CD4-positive, alpha-beta memory T cell (primary cell): ENCODE measurements at regions not wholly inside any gene's neighbourhood (a gene's known extent, or its start where the extent isn't known, plus 50 kb on each side); places are given as distances from the start of the nearest gene placed in this dataset.

ENCODE experiments used
- CTCF ChIA-PET: fragments of 350-600 bp; sonication (Branson Sonifier 250); formaldehyde crosslinking; loops from one replicate; lab custom pipeline; 2021; ENCODE audit warnings: inconsistent platforms; ENCODE audit not compliant: partially characterized antibody; lab: Charles Lee
- POLR2A ChIA-PET: fragments of 350-600 bp; sonication (Branson Sonifier 250); formaldehyde crosslinking; loops from one replicate; lab custom pipeline; 2021; ENCODE audit not compliant: partially characterized antibody; lab: Charles Lee
- DNase-seq, 5 donors: peaks; one replicate each; pipeline versions ENCODE4 v3.0.0 to v3.0.0-alpha.2; 2020 to 2022; ENCODE audit warnings: mixed read lengths in 1 of 5
- H3K27ac ChIP-seq: one replicate; pipeline ENCODE4 v1.7.0; 2013; ENCODE audit warnings: low read depth, low read length
- H3K27me3 ChIP-seq: 2 replicates; pipeline ENCODE4 v1.7.0; 2013; ENCODE audit warnings: mild to moderate bottlenecking, low read length, moderate library complexity; ENCODE audit not compliant: insufficient read depth
- H3K36me3 ChIP-seq: 2 replicates; pipeline ENCODE4 v1.7.0; 2013; ENCODE audit warnings: mild to moderate bottlenecking, low read length, moderate library complexity; ENCODE audit not compliant: insufficient read depth
- H3K4me1 ChIP-seq: 2 replicates; pipeline ENCODE4 v1.7.0; 2013; ENCODE audit warnings: mild to moderate bottlenecking, low read length, moderate library complexity; ENCODE audit not compliant: insufficient read depth
- H3K4me3 ChIP-seq, 2 donors: one replicate each; pipeline ENCODE4 v1.7.0; 2013; ENCODE audit warnings: low read length in 2 of 2, mild to moderate bottlenecking in 1 of 2
- H3K9me3 ChIP-seq, 2 donors: one replicate each; pipeline ENCODE4 v1.7.0; 2013; ENCODE audit warnings: low read length in 2 of 2, control low read depth in 1 of 2; ENCODE audit not compliant: control insufficient read depth in 1 of 2
- H3K27ac Mint-ChIP-seq, 7 donors: one replicate each; pipeline ENCODE4 v1.8.0; 2020 to 2021; ENCODE audit warnings: mixed read lengths in 7 of 7, mild to moderate bottlenecking in 6 of 7, inconsistent platforms in 3 of 7, moderate library complexity in 3 of 7
- H3K27me3 Mint-ChIP-seq, 2 donors: one replicate each; pipeline ENCODE4 v1.8.0; 2020 to 2021; ENCODE audit warnings: mixed read lengths in 2 of 2
- H3K36me3 Mint-ChIP-seq, 2 donors: one replicate each; pipeline ENCODE4 v1.8.0; 2020 to 2021; ENCODE audit warnings: mixed read lengths in 2 of 2, inconsistent platforms in 1 of 2, mild to moderate bottlenecking in 1 of 2
- H3K4me1 Mint-ChIP-seq, 4 donors: one replicate each; pipeline ENCODE4 v1.8.0; 2020 to 2021; ENCODE audit warnings: mixed read lengths in 4 of 4, mild to moderate bottlenecking in 1 of 4
- H3K4me3 Mint-ChIP-seq, 8 donors: one replicate each; pipeline ENCODE4 v1.8.0; 2020 to 2021; ENCODE audit warnings: mixed read lengths in 8 of 8, mild to moderate bottlenecking in 7 of 8, moderate library complexity in 6 of 8, inconsistent platforms in 3 of 8
- H3K9me3 Mint-ChIP-seq, 8 donors: one replicate each; pipeline ENCODE4 v1.8.0; 2020 to 2021; ENCODE audit warnings: mixed read lengths in 8 of 8, mild to moderate bottlenecking in 5 of 8, inconsistent platforms in 3 of 8, moderate library complexity in 1 of 8
- intact Hi-C: fragments of 100-400 bp; cut with micrococcal nuclease; formaldehyde crosslinking; loops from one replicate; pipeline ENCODE4 v1.15.1; 2023

DNA sequence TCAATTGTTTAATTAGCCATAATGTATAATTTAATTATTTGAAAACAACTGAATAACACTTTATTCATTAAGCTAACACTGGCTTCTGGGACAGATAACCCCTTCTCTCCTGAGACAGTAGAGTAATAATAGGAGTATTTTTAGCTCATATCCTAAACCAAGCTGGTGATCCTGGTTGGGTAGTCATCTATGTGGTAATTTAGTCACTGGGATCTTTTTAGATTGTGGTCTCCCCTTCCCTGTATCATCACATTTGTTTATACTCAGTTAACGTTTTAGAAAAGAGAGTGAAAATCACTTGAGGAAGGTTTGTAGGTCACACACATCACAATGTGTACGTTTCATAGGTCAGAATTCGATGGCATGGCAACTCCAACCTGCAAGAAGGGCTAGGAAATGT, 1356.6 kb upstream of the ADGRL2 start:
- Mint-ChIP-seq H3K4me3 (no peak overlapping the region), H3K27me3 (no peaks in the 10 kb centered on the region), H3K36me3 (no peaks in the 10 kb centered on the region), H3K4me1 (no peaks in the 10 kb centered on the region), H3K27ac (no peak overlapping the region), H3K9me3 (peaks cover 0 to 18% (median 4%) of the 10 kb centered on the region in 8 donors)
- H3K27me3 ChIP-seq: no peaks in the 10 kb centered on the region
- no peaks in the 10 kb centered on the region for H3K36me3 ChIP-seq
- POLR2A ChIA-PET: no interaction called here
- no peaks in the 10 kb centered on the region for H3K9me3 ChIP-seq
- no peaks in the 10 kb centered on the region for H3K4me1 ChIP-seq
- H3K27ac ChIP-seq: no peak overlapping the region
- no peak for DNase-seq
- CTCF ChIA-PET: no interaction called here
- H3K4me3 ChIP-seq: no peak overlapping the region
- intact Hi-C loops: no loop called here

DNA sequence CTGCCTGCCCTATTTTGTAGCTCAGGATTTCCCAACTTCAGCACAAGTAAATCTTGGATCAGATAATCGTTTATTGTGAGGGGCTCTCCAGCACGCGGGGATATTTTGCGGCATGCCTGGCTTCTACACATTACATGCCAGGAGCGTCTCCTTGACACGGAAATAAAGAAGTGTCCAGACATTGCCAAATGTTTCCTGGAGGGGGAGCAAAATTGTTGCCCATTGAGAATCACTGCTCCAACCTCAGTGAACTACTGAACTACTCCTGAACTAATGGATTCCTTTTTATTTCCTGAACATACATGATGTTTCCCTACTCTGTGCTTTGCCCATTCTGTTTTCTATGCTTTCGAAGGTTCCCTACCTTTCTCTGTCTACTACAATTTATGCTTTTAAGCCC, 1359.1 kb upstream of the ADGRL2 start:
- Mint-ChIP-seq H3K4me3 (no peak overlapping the region), H3K4me1 (no peaks in the 10 kb centered on the region), H3K9me3 (peaks cover 0 to 21% (median 5%) of the 10 kb centered on the region in 8 donors), H3K27ac (no peak overlapping the region), H3K36me3 (no peaks in the 10 kb centered on the region), H3K27me3 (no peaks in the 10 kb centered on the region)
- Histone ChIP-seq H3K27ac (no peak overlapping the region), H3K4me1 (no peaks in the 10 kb centered on the region), H3K9me3 (no peaks in the 10 kb centered on the region), H3K27me3 (no peaks in the 10 kb centered on the region), H3K36me3 (no peaks in the 10 kb centered on the region), H3K4me3 (no peak overlapping the region)
- DNase-seq: no peak
- ChIA-PET POLR2A (no interaction called here), CTCF (no interaction called here)
- intact Hi-C loops: no loop called here

DNA sequence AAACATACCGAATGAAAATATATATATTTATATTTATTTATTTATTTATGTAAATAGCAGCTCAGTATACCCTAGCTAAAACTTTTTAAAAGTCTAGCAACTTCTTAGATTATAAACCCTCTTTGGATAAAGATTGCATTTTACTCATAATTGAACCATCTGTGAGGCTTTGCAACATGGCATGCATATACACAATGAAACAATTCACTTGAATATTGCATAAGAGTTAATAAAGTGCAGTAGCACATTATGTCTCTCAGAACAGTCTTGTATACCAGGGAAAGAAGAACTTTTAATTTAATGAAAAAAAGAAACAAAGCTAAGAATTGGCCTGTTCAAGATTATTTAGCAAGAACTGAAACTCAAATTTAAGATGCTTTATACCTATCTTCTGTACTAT, 1363.9 kb upstream of the ADGRL2 start:
- H3K36me3 Mint-ChIP-seq: no peaks in the 10 kb centered on the region
- no peak overlapping the region for H3K27ac Mint-ChIP-seq
- Histone ChIP-seq H3K27me3 (no peaks in the 10 kb centered on the region), H3K27ac (no peak overlapping the region), H3K9me3 (no peaks in the 10 kb centered on the region), H3K4me3 (no peak overlapping the region), H3K4me1 (no peaks in the 10 kb centered on the region), H3K36me3 (no peaks in the 10 kb centered on the region)
- H3K9me3 Mint-ChIP-seq: peaks cover 0 to 31% (median 12%) of the 10 kb centered on the region in 8 donors
- intact Hi-C loops: no loop called here
- no peak for DNase-seq
- no peaks in the 10 kb centered on the region for H3K27me3 Mint-ChIP-seq
- CTCF ChIA-PET: no interaction called here
- no peak overlapping the region for H3K4me3 Mint-ChIP-seq
- no peaks in the 10 kb centered on the region for H3K4me1 Mint-ChIP-seq
- POLR2A ChIA-PET: no interaction called here

DNA sequence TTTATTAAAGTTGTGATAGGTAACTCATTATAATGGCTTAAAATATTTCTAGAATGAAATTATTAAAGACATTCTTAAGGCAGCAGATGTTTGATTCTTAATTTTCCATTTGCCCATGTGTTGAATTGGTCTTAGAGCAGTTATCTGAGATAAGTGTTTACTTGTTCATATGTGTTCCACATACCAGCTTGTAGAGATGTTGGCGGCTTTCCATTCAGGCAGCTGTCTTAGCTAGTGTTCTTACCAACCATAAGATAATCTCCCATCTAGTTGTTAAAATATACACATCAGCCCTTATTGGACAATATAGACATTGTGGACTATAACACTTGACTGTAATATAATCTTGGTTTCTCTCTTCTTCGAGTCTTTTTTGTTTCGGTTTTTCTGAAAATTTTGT, 1372.9 kb upstream of the ADGRL2 start:
- Mint-ChIP-seq H3K27ac (no peak overlapping the region), H3K36me3 (no peaks in the 10 kb centered on the region), H3K9me3 (peaks cover 0 to 8% (median 5%) of the 10 kb centered on the region in 8 donors), H3K27me3 (no peaks in the 10 kb centered on the region), H3K4me1 (no peaks in the 10 kb centered on the region), H3K4me3 (no peak overlapping the region)
- no peaks in the 10 kb centered on the region for H3K36me3 ChIP-seq
- H3K27me3 ChIP-seq: no peaks in the 10 kb centered on the region
- no peak overlapping the region for H3K4me3 ChIP-seq
- intact Hi-C loops: no loop called here
- DNase-seq: no peak
- no peak overlapping the region for H3K27ac ChIP-seq
- POLR2A ChIA-PET: no interaction called here
- no peaks in the 10 kb centered on the region for H3K9me3 ChIP-seq
- no peaks in the 10 kb centered on the region for H3K4me1 ChIP-seq
- CTCF ChIA-PET: no interaction called here

DNA sequence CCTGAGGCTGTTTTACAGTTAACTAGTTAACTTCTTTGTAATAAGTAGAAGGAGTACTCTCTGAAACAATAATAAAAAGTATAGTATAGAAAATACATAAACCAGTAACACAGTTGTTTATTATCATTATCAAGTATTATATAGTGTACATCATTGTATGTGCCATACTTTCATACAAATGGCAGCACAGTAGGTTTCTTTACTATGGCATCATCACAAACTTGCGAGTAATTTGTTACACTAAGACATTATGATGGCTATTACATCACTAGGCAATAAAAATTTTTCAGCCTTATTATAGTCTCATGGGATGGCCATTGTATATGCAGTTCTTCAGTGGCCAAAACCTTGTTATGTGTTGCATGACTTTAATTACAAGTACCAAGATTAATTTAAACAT, 1376.5 kb upstream of the ADGRL2 start:
- no peaks in the 10 kb centered on the region for H3K27me3 ChIP-seq
- H3K4me3 ChIP-seq: no peak overlapping the region
- H3K27ac Mint-ChIP-seq: no peak overlapping the region
- ChIA-PET CTCF (no interaction called here), POLR2A (no interaction called here)
- no peak overlapping the region for H3K4me3 Mint-ChIP-seq
- H3K36me3 ChIP-seq: no peaks in the 10 kb centered on the region
- H3K9me3 Mint-ChIP-seq: peaks cover 0 to 4% (median 0%) of the 10 kb centered on the region in 8 donors
- H3K4me1 Mint-ChIP-seq: no peaks in the 10 kb centered on the region
- intact Hi-C loops: no loop called here
- H3K27me3 Mint-ChIP-seq: no peaks in the 10 kb centered on the region
- H3K27ac ChIP-seq: no peak overlapping the region
- H3K36me3 Mint-ChIP-seq: no peaks in the 10 kb centered on the region
- DNase-seq: no peak
- no peaks in the 10 kb centered on the region for H3K9me3 ChIP-seq
- H3K4me1 ChIP-seq: no peaks in the 10 kb centered on the region

DNA sequence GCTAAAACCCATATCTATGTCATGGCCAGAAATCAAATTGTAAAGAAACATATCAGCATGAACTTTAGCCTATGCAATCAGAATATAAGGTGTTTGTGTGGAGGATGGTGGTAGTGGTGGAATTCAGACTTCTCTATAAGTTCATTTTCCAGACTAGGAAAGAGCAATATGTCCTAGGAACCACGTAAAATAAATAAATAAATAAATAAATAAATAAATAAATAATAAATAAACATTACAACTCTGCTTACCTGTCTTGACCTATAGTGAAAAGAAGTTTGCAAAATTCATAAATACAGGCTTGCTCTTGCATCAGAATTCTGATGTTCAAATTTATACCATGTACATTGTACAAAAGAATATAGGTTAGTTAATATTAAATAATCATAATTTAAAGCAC, 1382.6 kb upstream of the ADGRL2 start:
- H3K36me3 ChIP-seq: no peaks in the 10 kb centered on the region
- H3K27me3 Mint-ChIP-seq: no peaks in the 10 kb centered on the region
- no peak overlapping the region for H3K4me3 Mint-ChIP-seq
- ChIA-PET POLR2A (no interaction called here), CTCF (no interaction called here)
- no peak for DNase-seq
- H3K27ac ChIP-seq: no peak overlapping the region
- no peak overlapping the region for H3K4me3 ChIP-seq
- no peaks in the 10 kb centered on the region for H3K9me3 ChIP-seq
- no peaks in the 10 kb centered on the region for H3K27me3 ChIP-seq
- no peaks in the 10 kb centered on the region for H3K36me3 Mint-ChIP-seq
- H3K4me1 ChIP-seq: no peaks in the 10 kb centered on the region
- intact Hi-C loops: no loop called here
- H3K4me1 Mint-ChIP-seq: no peaks in the 10 kb centered on the region
- H3K9me3 Mint-ChIP-seq: peaks cover 0 to 7% (median 2%) of the 10 kb centered on the region in 8 donors
- no peak overlapping the region for H3K27ac Mint-ChIP-seq

DNA sequence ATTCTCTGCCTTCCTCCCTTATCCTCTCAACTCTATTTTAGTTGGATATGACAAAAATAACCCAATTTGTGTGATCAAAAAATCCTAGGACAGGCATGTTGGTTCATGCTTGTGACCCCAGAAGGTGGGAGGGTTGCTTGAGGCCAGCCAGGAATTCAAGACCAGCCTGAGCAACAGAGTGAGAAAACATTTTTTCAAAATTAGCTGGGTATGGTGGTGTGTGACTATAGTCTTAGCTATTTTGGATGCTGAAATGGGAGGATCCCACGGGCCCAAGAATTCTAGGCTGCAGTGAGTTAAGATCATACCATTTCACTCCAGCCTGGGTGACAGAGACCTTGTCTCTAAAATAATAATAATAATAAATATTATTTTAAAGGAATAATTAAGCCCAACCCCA, 1383.1 kb upstream of the ADGRL2 start:
- CTCF ChIA-PET: no interaction called here
- no peaks in the 10 kb centered on the region for H3K36me3 Mint-ChIP-seq
- Histone ChIP-seq H3K36me3 (no peaks in the 10 kb centered on the region), H3K9me3 (no peaks in the 10 kb centered on the region), H3K27me3 (no peaks in the 10 kb centered on the region), H3K4me1 (no peaks in the 10 kb centered on the region), H3K4me3 (no peak overlapping the region), H3K27ac (no peak overlapping the region)
- no peak overlapping the region for H3K4me3 Mint-ChIP-seq
- intact Hi-C loops: no loop called here
- POLR2A ChIA-PET: no interaction called here
- no peak for DNase-seq
- no peak overlapping the region for H3K27ac Mint-ChIP-seq
- H3K4me1 Mint-ChIP-seq: no peaks in the 10 kb centered on the region
- peaks cover 0 to 7% (median 2%) of the 10 kb centered on the region in 8 donors for H3K9me3 Mint-ChIP-seq
- H3K27me3 Mint-ChIP-seq: no peaks in the 10 kb centered on the region

DNA sequence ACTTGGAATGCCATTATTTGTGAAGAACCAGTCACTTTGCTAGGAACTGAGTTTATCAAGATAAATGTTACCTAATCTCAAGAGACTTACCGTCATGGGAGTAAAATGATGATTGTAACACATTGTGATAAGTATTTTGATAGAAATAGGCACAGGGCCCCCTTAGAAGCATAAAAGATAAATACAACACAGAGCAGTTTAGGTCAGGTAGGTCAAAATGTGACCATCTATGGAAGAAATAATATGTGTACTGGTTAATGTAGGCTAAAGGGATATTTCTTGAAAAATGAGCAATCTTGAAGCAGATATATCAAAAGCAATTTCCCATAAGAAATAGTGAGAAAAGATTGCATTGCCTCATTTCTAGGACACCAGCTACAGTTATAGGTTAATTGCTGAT, 1386.8 kb upstream of the ADGRL2 start:
- H3K9me3 Mint-ChIP-seq: peaks cover 0 to 7% (median 5%) of the 10 kb centered on the region in 8 donors
- Histone ChIP-seq H3K27ac (no peak overlapping the region), H3K4me3 (no peak overlapping the region), H3K9me3 (no peaks in the 10 kb centered on the region), H3K4me1 (no peaks in the 10 kb centered on the region), H3K36me3 (no peaks in the 10 kb centered on the region), H3K27me3 (no peaks in the 10 kb centered on the region)
- no peak overlapping the region for H3K27ac Mint-ChIP-seq
- H3K4me3 Mint-ChIP-seq: no peak overlapping the region
- DNase-seq: no peak
- ChIA-PET POLR2A (no interaction called here), CTCF (no interaction called here)
- H3K4me1 Mint-ChIP-seq: no peaks in the 10 kb centered on the region
- intact Hi-C loops: no loop called here
- H3K27me3 Mint-ChIP-seq: no peaks in the 10 kb centered on the region
- no peaks in the 10 kb centered on the region for H3K36me3 Mint-ChIP-seq
